Transverse colon (tissue), 4 donors: ENCODE measurements at regions not wholly inside any gene's neighbourhood (a gene's known extent, or its start where the extent isn't known, plus 50 kb on each side); places are given as distances from the start of the nearest gene placed in this dataset.

Experiments used
- DNase-seq: peaks from one replicate; pipeline ENCODE4 v3.0.0-alpha.2; 2019
- H3K27ac ChIP-seq, 4 donors: fragments of 200-600 bp; sonication (generic); 2 replicates each; pipeline ENCODE4 v1.5.1; 2016 to 2018; ENCODE audit warnings: inconsistent platforms in 4 of 4
- H3K27me3 ChIP-seq: fragments of 200-600 bp; sonication (generic); 2 replicates; pipeline ENCODE4 v1.5.1; 2017; ENCODE audit warnings: inconsistent platforms
- H3K36me3 ChIP-seq, 4 donors: fragments of 200-600 bp; sonication (generic); 2 replicates each; pipeline ENCODE4 v1.5.1; 2017 to 2019; ENCODE audit warnings: inconsistent platforms in 4 of 4
- H3K4me1 ChIP-seq, 4 donors: fragments of 200-600 bp; sonication (generic); 2 replicates each; pipeline ENCODE4 v1.5.1; 2017 to 2020; ENCODE audit warnings: inconsistent platforms in 4 of 4
- H3K4me3 ChIP-seq, 4 donors: fragments of 200-600 bp; sonication (generic); 1 replicate in 1 of 4; 2 replicates in 3 of 4; pipeline versions ENCODE4 v1.5.1 to v1.6.1; 2017 to 2019; ENCODE audit warnings: inconsistent platforms in 4 of 4
- H3K9me3 ChIP-seq, 2 donors: fragments of 200-600 bp; sonication (generic); 2 replicates each; pipeline ENCODE4 v1.5.1; 2017 to 2019; ENCODE audit warnings: inconsistent platforms in 2 of 2
- EP300 ChIP-seq: sonication (generic); formaldehyde crosslinking; IDR thresholded peaks from one replicate; pipeline ENCODE4 v1.6.1; 2017; ENCODE audit warnings: antibody characterized with exemption, low read depth
- POLR2A ChIP-seq: fragments of 450-650 bp; IDR thresholded peaks from one replicate; pipeline ENCODE4 v1.6.1; 2016; ENCODE audit warnings: antibody characterized with exemption, mild to moderate bottlenecking, moderate library complexity
- POLR2AphosphoS5 ChIP-seq, 3 donors: sonication (generic); formaldehyde crosslinking; IDR thresholded peaks; one replicate each; pipeline ENCODE4 v1.6.1; 2016; ENCODE audit warnings: antibody characterized with exemption in 3 of 3
- WGBS, 2 donors: methylation state at CpG; one replicate each; pipeline ENCODE4 v1.1.5; 2018; ENCODE audit warnings: low coverage in 1 of 2; 5-methylcytosine and 5-hydroxymethylcytosine counted together
- in situ Hi-C, 4 donors: fragments of 200-750 bp; cut with MboI; loops; one replicate each; pipeline versions ENCODE4 v1.15.0 to v1.15.1; 2017; ENCODE audit warnings: low sequenced_read_pairs in 3 of 4, low pct_ligation_motif_present in 1 of 4, low pct_unique_long_range_greater_than_20kb in 1 of 4
- intact Hi-C: fragments of 100-400 bp; cut with DNase I; formaldehyde crosslinking; loops from one replicate; pipeline ENCODE4 v1.15.1; 2023; ENCODE audit warnings: low total_unique reads
- TF ChIP-seq, protein P1 (sequence below), 5 experiments: fragments of 200-600 bp in 3 of 5; fragments of 450-650 bp in 2 of 5; sonication (generic) in 3 of 5; IDR thresholded peaks; 1 replicate in 2 of 5; 2 replicates in 3 of 5; pipeline ENCODE4 v1.5.1; 2016 to 2017; ENCODE audit warnings: antibody characterized with exemption in 5 of 5, inconsistent platforms in 3 of 5, mild to moderate bottlenecking in 2 of 5, moderate library complexity in 1 of 5

DNA sequence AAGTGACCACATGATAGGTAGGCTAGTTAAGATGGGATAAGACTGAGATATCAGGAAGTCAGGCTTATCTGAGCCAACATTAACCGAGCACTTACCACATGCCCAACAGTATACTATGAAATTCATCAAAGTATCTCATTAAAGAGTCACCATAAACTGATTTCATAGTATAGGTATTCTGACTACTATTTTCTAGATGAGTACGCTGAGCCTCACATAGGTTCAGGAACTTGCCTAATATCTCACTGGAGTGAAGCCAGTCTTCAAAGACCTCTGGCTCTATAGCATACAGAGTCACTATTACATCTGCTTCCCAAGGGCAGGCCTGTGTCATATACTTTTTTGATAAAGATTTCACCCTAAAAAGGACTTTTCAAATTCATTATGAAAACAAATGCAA is 115.6 kb upstream of the NGF start:
- no peak for TF ChIP-seq POLR2AphosphoS5 (IDR thresholded peaks at IDR 0.05)
- TF ChIP-seq, protein P1, sequence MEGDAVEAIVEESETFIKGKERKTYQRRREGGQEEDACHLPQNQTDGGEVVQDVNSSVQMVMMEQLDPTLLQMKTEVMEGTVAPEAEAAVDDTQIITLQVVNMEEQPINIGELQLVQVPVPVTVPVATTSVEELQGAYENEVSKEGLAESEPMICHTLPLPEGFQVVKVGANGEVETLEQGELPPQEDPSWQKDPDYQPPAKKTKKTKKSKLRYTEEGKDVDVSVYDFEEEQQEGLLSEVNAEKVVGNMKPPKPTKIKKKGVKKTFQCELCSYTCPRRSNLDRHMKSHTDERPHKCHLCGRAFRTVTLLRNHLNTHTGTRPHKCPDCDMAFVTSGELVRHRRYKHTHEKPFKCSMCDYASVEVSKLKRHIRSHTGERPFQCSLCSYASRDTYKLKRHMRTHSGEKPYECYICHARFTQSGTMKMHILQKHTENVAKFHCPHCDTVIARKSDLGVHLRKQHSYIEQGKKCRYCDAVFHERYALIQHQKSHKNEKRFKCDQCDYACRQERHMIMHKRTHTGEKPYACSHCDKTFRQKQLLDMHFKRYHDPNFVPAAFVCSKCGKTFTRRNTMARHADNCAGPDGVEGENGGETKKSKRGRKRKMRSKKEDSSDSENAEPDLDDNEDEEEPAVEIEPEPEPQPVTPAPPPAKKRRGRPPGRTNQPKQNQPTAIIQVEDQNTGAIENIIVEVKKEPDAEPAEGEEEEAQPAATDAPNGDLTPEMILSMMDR (IDR thresholded peaks at IDR 0.05), result no peak
- no peak for TF ChIP-seq POLR2A
- TF ChIP-seq EP300, result no peak
- no peaks in the 10 kb centered on the region for H3K9me3 ChIP-seq
- no peak for DNase-seq
- no peaks in the 10 kb centered on the region for H3K27me3 ChIP-seq
- H3K36me3 ChIP-seq, result no peaks in the 10 kb centered on the region
- WGBS, 2 donors, result 83 to 94% methylated on average over 2 of the region's 2 CpGs
- H3K4me3 ChIP-seq, result no peak overlapping the region
- in situ Hi-C loops, result loop anchor here in 1 of 4 donors (25.0 kb wide), 1 partner anchor 316 kb away; no protein-coding TSS in a partner anchor
- intact Hi-C loops, result no loop called here
- H3K4me1 ChIP-seq, result no peaks in the 10 kb centered on the region
- no peak overlapping the region for H3K27ac ChIP-seq

DNA sequence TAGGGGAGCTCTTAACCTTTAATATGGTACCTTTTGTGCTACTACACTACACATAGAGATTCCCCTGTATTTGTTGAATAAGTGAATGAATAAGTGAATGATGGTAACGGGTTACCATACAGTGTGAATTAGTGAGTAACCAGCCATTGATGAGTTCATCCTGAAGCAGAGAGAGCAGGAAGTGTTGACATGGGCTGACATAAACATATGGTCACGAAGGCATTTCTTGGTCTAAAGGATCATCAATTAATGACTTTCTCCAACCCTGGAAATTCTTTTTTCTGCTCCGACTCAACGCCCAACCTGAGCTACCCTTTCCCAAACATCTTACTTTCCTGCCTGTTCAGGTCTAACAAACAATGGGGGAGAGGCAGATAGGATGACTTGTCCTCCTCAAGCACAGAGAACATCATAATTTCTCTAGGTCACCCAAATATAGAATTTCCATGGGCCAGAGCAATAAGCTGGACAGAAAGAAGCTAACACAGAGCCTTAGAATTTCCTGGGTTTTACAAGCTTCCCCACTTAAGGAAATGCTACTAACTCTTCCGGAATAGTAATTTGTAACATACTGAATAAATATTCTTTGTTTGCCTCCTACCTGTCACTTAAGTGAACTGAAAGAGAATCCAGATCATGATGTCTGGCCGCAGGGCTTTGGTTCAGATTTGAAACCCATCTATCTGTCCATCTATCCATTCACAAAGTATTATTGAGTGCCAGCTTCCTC is 114.7 kb upstream of the NGF start:
- Histone ChIP-seq H3K4me3 (no peak overlapping the region), H3K9me3 (no peaks in the 10 kb centered on the region), H3K27me3 (no peaks in the 10 kb centered on the region), H3K27ac (no peak overlapping the region), H3K4me1 (no peaks in the 10 kb centered on the region), H3K36me3 (no peaks in the 10 kb centered on the region)
- TF ChIP-seq, protein P1 (IDR thresholded peaks at IDR 0.05), result no peak
- TF ChIP-seq POLR2A (no peak), POLR2AphosphoS5 (IDR thresholded peaks at IDR 0.05) (no peak), EP300 (no peak)
- no peak for DNase-seq
- WGBS, 2 donors, result 85 to 94% methylated on average over 6 of the region's 6 CpGs
- in situ Hi-C loops (loop anchor here in 1 of 4 donors (25.0 kb wide), 1 partner anchor 315 kb away; no protein-coding TSS in a partner anchor), intact Hi-C loops (no loop called here)

DNA sequence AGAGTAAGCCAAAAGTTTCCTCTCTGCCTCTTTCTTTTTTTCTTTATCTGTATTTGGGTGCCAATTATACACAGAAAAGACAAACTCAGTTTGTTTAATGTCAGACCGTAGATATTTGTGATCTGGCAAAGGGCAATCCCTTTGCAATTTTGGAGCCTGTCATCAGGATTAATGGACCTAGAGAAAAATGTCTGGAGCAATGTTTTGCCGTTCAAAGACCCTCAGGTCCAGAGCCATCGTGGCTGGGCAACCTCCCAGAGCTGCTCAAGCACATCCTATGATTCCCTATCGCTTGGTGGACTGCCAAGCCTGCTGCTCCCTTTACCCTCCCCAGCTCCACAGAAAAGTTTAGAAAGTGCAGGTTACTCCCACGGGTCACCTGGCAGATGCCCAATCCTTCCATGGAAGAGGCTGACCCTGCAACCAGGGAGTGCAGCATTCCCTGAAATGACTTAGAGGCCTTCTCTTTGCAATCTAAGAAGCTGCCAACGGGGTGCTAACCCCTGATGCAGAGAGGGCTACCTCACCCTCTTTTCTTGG is 112.5 kb upstream of the NGF start:
- H3K4me3 ChIP-seq, result no peak overlapping the region
- intact Hi-C loops, result no loop called here
- H3K27me3 ChIP-seq, result no peaks in the 10 kb centered on the region
- in situ Hi-C loops, result loop anchor here in 1 of 4 donors (25.0 kb wide), 1 partner anchor 313 kb away; no protein-coding TSS in a partner anchor
- no peaks in the 10 kb centered on the region for H3K36me3 ChIP-seq
- no peaks in the 10 kb centered on the region for H3K4me1 ChIP-seq
- no peak overlapping the region for H3K27ac ChIP-seq
- TF ChIP-seq POLR2AphosphoS5 (IDR thresholded peaks at IDR 0.05) (no peak), EP300 (no peak), POLR2A (no peak)
- TF ChIP-seq, protein P1 (IDR thresholded peaks at IDR 0.05), result no peak
- WGBS, 2 donors, result 64 to 88% methylated on average over 2 to 6 of the region's 6 CpGs
- no peak for DNase-seq
- no peaks in the 10 kb centered on the region for H3K9me3 ChIP-seq

DNA sequence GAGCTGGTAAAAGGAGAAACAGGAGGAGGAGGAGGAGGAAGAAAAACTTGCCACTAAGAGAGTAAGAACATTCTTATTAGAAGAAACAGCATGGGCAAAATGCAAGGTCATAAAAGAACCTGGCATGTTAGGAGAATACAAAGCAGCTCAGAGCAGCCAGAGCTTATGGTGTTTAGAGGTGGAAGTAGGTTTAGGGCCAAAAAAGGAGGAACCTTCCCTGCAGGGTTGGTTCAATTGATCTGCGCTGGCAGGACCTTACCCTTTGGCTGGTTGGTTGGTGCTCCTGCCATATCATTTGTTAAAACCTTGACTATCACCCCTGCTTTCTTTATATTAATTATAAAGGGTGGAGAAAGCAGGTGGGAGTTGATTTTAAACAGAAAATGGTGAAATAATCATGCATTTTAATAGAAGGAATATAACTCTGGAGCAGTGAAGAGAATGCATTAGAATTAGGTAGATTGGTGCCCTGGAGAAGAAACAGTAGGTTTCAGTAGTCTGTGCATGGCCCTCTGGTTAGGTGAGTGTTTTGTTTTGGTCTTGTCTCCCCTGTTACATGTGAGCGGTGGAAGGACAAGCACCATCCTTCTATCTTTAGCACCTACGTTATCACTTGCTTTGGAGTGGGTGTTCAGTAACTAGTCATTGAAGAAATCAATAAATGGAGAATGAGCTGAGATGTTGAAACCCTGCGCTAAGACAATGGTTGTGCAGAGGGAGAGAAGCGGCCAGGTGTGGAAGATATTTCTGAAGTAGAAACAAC is 110.4 kb upstream of the NGF start:
- no peak overlapping the region for H3K27ac ChIP-seq
- H3K4me3 ChIP-seq, result no peak overlapping the region
- no peaks in the 10 kb centered on the region for H3K9me3 ChIP-seq
- no peaks in the 10 kb centered on the region for H3K27me3 ChIP-seq
- H3K4me1 ChIP-seq, result no peaks in the 10 kb centered on the region
- no peaks in the 10 kb centered on the region for H3K36me3 ChIP-seq
- DNase-seq, result no peak
- TF ChIP-seq POLR2AphosphoS5 (IDR thresholded peaks at IDR 0.05), result no peak
- no peak for TF ChIP-seq POLR2A
- TF ChIP-seq, protein P1 (IDR thresholded peaks at IDR 0.05), result no peak
- TF ChIP-seq EP300, result no peak
- intact Hi-C loops (no loop called here), in situ Hi-C loops (no loop called here)
- WGBS, 2 donors, result 89 to 90% methylated on average over 5 of the region's 5 CpGs
